Heart right ventricle (tissue), 16 donors: ENCODE measurements at regions not wholly inside any gene's neighbourhood (a gene's known extent, or its start where the extent isn't known, plus 50 kb on each side); places are given as distances from the start of the nearest gene placed in this dataset.

Experiments used
- ATAC-seq, 8 donors: fragments of 200-7000 bp; cut with Tn5 transposase; one replicate each; pipeline ENCODE4 v1.9.1; 2020; ENCODE audit warnings: mild to moderate bottlenecking in 8 of 8, moderate library complexity in 8 of 8, moderate number of reproducible peaks in 1 of 8
- DNase-seq, 2 donors: peaks; one replicate each; pipeline ENCODE4 v3.0.0-alpha.2; 2020
- H3K27ac ChIP-seq, 10 donors: fragments of 200-600 bp; sonication (generic) in 2 of 10; one replicate each; pipeline versions ENCODE4 v1.5.0 to v1.8.0; 2020 to 2022; ENCODE audit warnings: mild to moderate bottlenecking in 3 of 10
- H3K27me3 ChIP-seq, 7 donors: fragments of 200-600 bp; one replicate each; pipeline ENCODE4 v1.8.0; 2021 to 2022; ENCODE audit warnings: mild to moderate bottlenecking in 2 of 7
- H3K36me3 ChIP-seq, 9 donors: fragments of 200-600 bp; sonication (generic) in 1 of 9; one replicate each; pipeline versions ENCODE4 v1.5.0 to v1.8.0; 2020 to 2022; ENCODE audit warnings: mild to moderate bottlenecking in 2 of 9
- H3K4me1 ChIP-seq, 9 donors: fragments of 200-600 bp; sonication (generic) in 1 of 9; one replicate each; pipeline versions ENCODE4 v1.5.0 to v1.8.0; 2020 to 2022; ENCODE audit warnings: mild to moderate bottlenecking in 4 of 9
- H3K4me3 ChIP-seq, 10 donors: fragments of 200-600 bp; sonication (generic) in 2 of 10; one replicate each; pipeline versions ENCODE4 v1.5.0 to v1.8.0; 2020 to 2022; ENCODE audit warnings: mild to moderate bottlenecking in 7 of 10, moderate library complexity in 2 of 10
- H3K9me3 ChIP-seq, 11 donors: fragments of 200-600 bp in 10 of 11; sonication (generic) in 2 of 11; one replicate each; pipeline versions ENCODE4 v1.5.0 to v1.8.0; 2013 to 2022; ENCODE audit warnings: mild to moderate bottlenecking in 2 of 11, control low read depth in 1 of 11, moderate library complexity in 1 of 11
- CTCF ChIP-seq, 9 donors: fragments of 200-600 bp; sonication (generic) in 2 of 9; IDR thresholded peaks; one replicate each; pipeline versions ENCODE4 v1.5.0 to v1.8.0; 2021 to 2022; ENCODE audit warnings: antibody characterized with exemption in 9 of 9, mild to moderate bottlenecking in 5 of 9, moderate library complexity in 1 of 9
- WGBS, 2 donors: extraction: QIAGEN DNeasy Blood & Tissue Kit; methylation state at CpG; one replicate each; pipeline ENCODE4 v1.1.7; 2013; ENCODE audit warnings: inconsistent platforms in 1 of 2; 5-methylcytosine and 5-hydroxymethylcytosine counted together
- intact Hi-C, 10 donors: fragments of 100-400 bp; cut with DNase I; formaldehyde crosslinking; loops; one replicate each; pipeline versions ENCODE4 v1.11.1 to v1.14.2; 2022
- donor health status: Arrhythmogenic right ventricular cardiomyopathy.
- donor health status: ischemic (EF 13 %, LVEDD 7.1; RV severe dilation, severe dysfunction).
- donor health status: healthy with polysubstance abuse.
- donor health status: DM: no; HTN: yes; CAD: no.
- donor health status: DM: no; HTN: no; CAD: no.
- donor health status: ischemic (EF 25% LVEDD 6.9; RV normal size, moderate dysfunction).
- donor health status: ischemic (EF 25% LVEDD 5.7; RV mildly dilated, moderate dysfunction).
- donor health status: healthy.
- donor health status: DM: yes; HTN: yes; CAD: no.
- donor health status: Ischemic cardiomyopathy.
- donor health status: ischemic (EF 35%, LVEDD 5.7; RV mildly dilated, moderate dysfunction).
- donor health status: nonischemic (EF 11% LVEDD 7.7; RV severe dilation, severe dysfunction).
- donor health status: DM: yes; HTN: yes; CAD: no.
- donor health status: PGD.
- donor health status: ischemic (EF 29% LVEDD 5.4; RV normal size, mild dysfunction).
- donor health status: nonischemic (EF 23%, LVEDD 6.1; RV moderate dilation, normal function).

DNA sequence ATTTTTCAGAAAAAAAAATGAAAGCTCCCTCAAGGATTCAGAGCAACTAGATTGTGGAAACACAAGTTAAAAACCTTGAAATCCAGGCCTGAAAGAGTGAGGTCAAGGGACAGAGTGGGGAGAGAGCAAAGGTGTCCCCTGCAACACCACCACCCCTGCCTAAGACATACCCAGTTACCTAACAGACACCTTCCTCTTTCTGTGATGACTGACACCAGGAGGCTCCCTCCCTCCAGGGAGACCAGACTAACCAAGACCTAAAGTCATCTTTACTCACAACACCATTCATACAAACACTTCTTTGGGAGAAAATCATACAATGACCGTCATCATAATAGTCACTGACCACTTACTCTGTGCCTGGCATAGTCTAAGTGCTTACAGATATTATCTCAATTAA, 151.8 kb upstream of the NABP1 start:
- no peak for ATAC-seq
- no peaks in the 10 kb centered on the region for H3K9me3 ChIP-seq
- intact Hi-C loops, result loop anchor here in 4 of 10 donors (10.0 kb wide), 2 partner anchors 361 to 471 kb away; no protein-coding TSS in a partner anchor
- DNase-seq, result no peak
- no peak overlapping the region for H3K27ac ChIP-seq
- 96% methylated on average over 1 of the region's 1 CpG for WGBS, 2 donors
- H3K36me3 ChIP-seq, result no peaks in the 10 kb centered on the region
- H3K4me1 ChIP-seq, result no peaks in the 10 kb centered on the region
- no peak overlapping the region for H3K4me3 ChIP-seq
- no peak for TF ChIP-seq CTCF (IDR thresholded peaks at IDR 0.05)
- H3K27me3 ChIP-seq, result no peaks in the 10 kb centered on the region

GRCh38 chr2:191526536-191526935, 151.4 kb upstream of the NABP1 start:
- Histone ChIP-seq H3K36me3 (no peaks in the 10 kb centered on the region), H3K27me3 (no peaks in the 10 kb centered on the region), H3K4me1 (no peaks in the 10 kb centered on the region), H3K9me3 (no peaks in the 10 kb centered on the region), H3K27ac (no peak overlapping the region), H3K4me3 (no peak overlapping the region)
- no peak for DNase-seq
- WGBS, 2 donors, result 55 to 89% methylated on average over 2 of the region's 2 CpGs
- intact Hi-C loops, result loop anchor here in 4 of 10 donors (10.0 kb wide), 2 partner anchors 362 to 472 kb away; no protein-coding TSS in a partner anchor
- TF ChIP-seq CTCF (IDR thresholded peaks at IDR 0.05), result no peak
- no peak for ATAC-seq

- WGBS, 2 donors, result 83 to 84% methylated on average over 3 of the region's 3 CpGs
- intact Hi-C loops, result loop anchor here in 4 of 10 donors (10.0 kb wide), 2 partner anchors 362 to 472 kb away; no protein-coding TSS in a partner anchor
- no peak overlapping the region for H3K27ac ChIP-seq
- TF ChIP-seq CTCF (IDR thresholded peaks at IDR 0.05), result no peak
- ATAC-seq (no peak), DNase-seq (no peak)
- H3K4me1 ChIP-seq, result no peaks in the 10 kb centered on the region
- H3K9me3 ChIP-seq, result no peaks in the 10 kb centered on the region
- H3K36me3 ChIP-seq, result no peaks in the 10 kb centered on the region
- H3K4me3 ChIP-seq, result no peak overlapping the region
- no peaks in the 10 kb centered on the region for H3K27me3 ChIP-seq
Observed at GRCh38 chr2:191526953-191527556, 150.9 kb upstream of the NABP1 start.

GRCh38 chr2:191530618-191531017, 147.3 kb upstream of the NABP1 start:
- Histone ChIP-seq H3K9me3 (no peaks in the 10 kb centered on the region), H3K36me3 (no peaks in the 10 kb centered on the region), H3K27me3 (no peaks in the 10 kb centered on the region), H3K27ac (no peak overlapping the region), H3K4me3 (no peak overlapping the region), H3K4me1 (peaks cover 0 to 5% (median 0%) of the 10 kb centered on the region in 9 donors)
- intact Hi-C loops, result no loop called here
- no peak for ATAC-seq
- TF ChIP-seq CTCF (IDR thresholded peaks at IDR 0.05), result no peak
- no peak for DNase-seq
- WGBS, 2 donors, result 97 to 98% methylated on average over 1 of the region's 1 CpG
